Neural cell (in vitro differentiated cells): ENCODE measurements at regions not wholly inside any gene's neighbourhood (a gene's known extent, or its start where the extent isn't known, plus 50 kb on each side); places are given as distances from the start of the nearest gene placed in this dataset.
A peak's percentile ranks its signal among the peaks of the same experiment; 100 is the strongest.

ENCODE experiments used
- H2AFZ ChIP-seq: fragments of 200-600, 300-800 bp; sonication (generic), shearing (Covaris generic); 2 replicates; pipeline ENCODE4 v1.6.0; 2014; ENCODE audit warnings: low read depth, mild to moderate bottlenecking, antibody characterized with exemption, low read length, moderate library complexity
- H3F3A ChIP-seq: fragments of 200-600 bp; shearing (Covaris generic); 2 replicates; pipeline ENCODE4 v1.6.1; 2016; ENCODE audit warnings: mild to moderate bottlenecking, moderate library complexity, mixed read lengths, antibody characterized with exemption, low read length; ENCODE audit not compliant: insufficient read depth, poor library complexity, severe bottlenecking
- H3K27ac ChIP-seq: fragments of 200-600, 300-800 bp; sonication (generic), shearing (Covaris generic); 2 replicates; pipeline ENCODE4 v1.5.1; 2014; ENCODE audit warnings: mild to moderate bottlenecking, low read length, moderate library complexity
- H3K27me3 ChIP-seq: fragments of 300-800, 200-600 bp; sonication (generic), shearing (Covaris generic); 2 replicates; pipeline ENCODE4 v1.6.0; 2014; ENCODE audit warnings: mild to moderate bottlenecking, low read depth, low read length, moderate library complexity; ENCODE audit not compliant: insufficient read depth
- H3K36me3 ChIP-seq: fragments of 300-800, 200-600 bp; sonication (generic), shearing (Covaris generic); 2 replicates; pipeline ENCODE4 v1.5.1; 2014; ENCODE audit warnings: mild to moderate bottlenecking, antibody characterized with exemption, low read length, moderate library complexity; ENCODE audit not compliant: insufficient read depth
- H3K4me2 ChIP-seq: fragments of 300-800, 200-600 bp; sonication (generic), shearing (Covaris generic); 2 replicates; pipeline ENCODE4 v1.6.0; 2014; ENCODE audit warnings: mild to moderate bottlenecking, low read length
- H3K4me3 ChIP-seq: fragments of 300-800, 200-600 bp; sonication (generic), shearing (Covaris generic); 2 replicates; pipeline ENCODE4 v1.5.1; 2014; ENCODE audit warnings: mild to moderate bottlenecking, low read length, moderate library complexity
- H3K79me2 ChIP-seq: fragments of 200-600 bp; shearing (Covaris generic); replicated peaks from 2 replicates; pipeline ENCODE4 v1.6.0; 2014; ENCODE audit warnings: mild to moderate bottlenecking, low read length, moderate library complexity; ENCODE audit not compliant: insufficient read depth
- H3K9ac ChIP-seq: fragments of 300-800, 200-600 bp; sonication (generic), shearing (Covaris generic); 2 replicates; pipeline ENCODE4 v1.6.1; 2016; ENCODE audit warnings: mild to moderate bottlenecking, low read length, mixed read lengths
- H3K9me2 ChIP-seq: fragments of 200-600 bp; shearing (Covaris generic); 2 replicates; pipeline ENCODE4 v1.6.1; 2016; ENCODE audit warnings: mild to moderate bottlenecking, low read length, mixed read lengths; ENCODE audit not compliant: insufficient read depth
- H3K9me3 ChIP-seq: fragments of 200-600, 300-800 bp; sonication (generic), shearing (Covaris generic); 2 replicates; pipeline ENCODE4 v1.6.1; 2016; ENCODE audit warnings: mild to moderate bottlenecking, mixed run types, low read length, moderate library complexity, mixed read lengths
- H4K20me1 ChIP-seq: fragments of 200-600 bp; shearing (Covaris generic); 2 replicates; pipeline ENCODE4 v1.6.1; 2016; ENCODE audit warnings: mild to moderate bottlenecking, mixed run types; ENCODE audit not compliant: insufficient read depth
- CTCF ChIP-seq: fragments of 450-650 bp; IDR thresholded peaks from 2 replicates; pipeline ENCODE4 v1.5.1; 2014; ENCODE audit warnings: antibody characterized with exemption, mild to moderate bottlenecking, moderate library complexity; ENCODE audit not compliant: poor library complexity, severe bottlenecking
- EP300 ChIP-seq: fragments of 450-650 bp; conservative IDR thresholded peaks from 2 replicates; pipeline ENCODE4 v1.6.1; 2014; ENCODE audit warnings: antibody characterized with exemption, mild to moderate bottlenecking, moderate library complexity; ENCODE audit not compliant: poor library complexity, severe bottlenecking
- EZH2 ChIP-seq: fragments of 200-600, 300-800 bp; shearing (Covaris generic), sonication (generic); IDR thresholded peaks from 2 replicates; pipeline ENCODE4 v1.6.1; 2014; ENCODE audit warnings: antibody characterized with exemption, low read length, borderline replicate concordance, mild to moderate bottlenecking; ENCODE audit not compliant: insufficient read depth, poor library complexity, severe bottlenecking
- POLR2AphosphoS5 ChIP-seq: IDR thresholded peaks from 2 replicates; pipeline ENCODE4 v1.6.1; 2012
- RAD21 ChIP-seq: fragments of 450-650 bp; conservative IDR thresholded peaks from 2 replicates; pipeline ENCODE4 v1.6.1; 2014; ENCODE audit warnings: antibody characterized with exemption, mild to moderate bottlenecking, moderate library complexity
- SMC3 ChIP-seq: fragments of 450-650 bp; conservative IDR thresholded peaks from 2 replicates; pipeline ENCODE4 v1.6.1; 2014; ENCODE audit warnings: antibody characterized with exemption, mild to moderate bottlenecking, moderate library complexity; ENCODE audit not compliant: poor library complexity
- TAF1 ChIP-seq: IDR thresholded peaks from 2 replicates; pipeline ENCODE4 v1.6.1; 2012; ENCODE audit warnings: low read depth

GRCh38 chr20:39830903-39831302 lies 858.1 kb downstream of the MAFB start:
- no peaks in the 10 kb centered on the region for H4K20me1 ChIP-seq
- no peak overlapping the region for H3K4me3 ChIP-seq
- H3K36me3 ChIP-seq, result no peaks in the 10 kb centered on the region
- H3K4me2 ChIP-seq, result no peak overlapping the region
- H3K27me3 ChIP-seq, result no peaks in the 10 kb centered on the region
- no peaks in the 10 kb centered on the region for H3F3A ChIP-seq
- no peaks in the 10 kb centered on the region for H3K79me2 ChIP-seq
- no peak overlapping the region for H3K9ac ChIP-seq
- H3K27ac ChIP-seq, result no peak overlapping the region
- no peaks in the 10 kb centered on the region for H3K9me2 ChIP-seq
- H3K9me3 ChIP-seq, result no peaks in the 10 kb centered on the region
- TF ChIP-seq TAF1 (no peak), CTCF (no peak), RAD21 (no peak)
- H2AFZ ChIP-seq, result no peak overlapping the region

GRCh38 chr20:39829661-39830060 lies 859.4 kb downstream of the MAFB start:
- H3K27me3 ChIP-seq, result no peaks in the 10 kb centered on the region
- no peaks in the 10 kb centered on the region for H3K79me2 ChIP-seq
- no peak overlapping the region for H3K4me3 ChIP-seq
- H2AFZ ChIP-seq, result no peak overlapping the region
- H4K20me1 ChIP-seq, result no peaks in the 10 kb centered on the region
- TF ChIP-seq RAD21 (peak; percentile 4), EZH2 (no peak)
- no peaks in the 10 kb centered on the region for H3F3A ChIP-seq
- no peak overlapping the region for H3K9ac ChIP-seq
- no peaks in the 10 kb centered on the region for H3K9me2 ChIP-seq
- no peak overlapping the region for H3K4me2 ChIP-seq
- H3K9me3 ChIP-seq, result no peaks in the 10 kb centered on the region
- no peak overlapping the region for H3K27ac ChIP-seq
- no peaks in the 10 kb centered on the region for H3K36me3 ChIP-seq

- no peak overlapping the region for H3K4me2 ChIP-seq
- TF ChIP-seq EP300 (no peak), TAF1 (no peak), CTCF (peak; percentile 61), RAD21 (peak; percentile 69), SMC3 (peak; percentile 72), POLR2AphosphoS5 (no peak)
- no peak overlapping the region for H2AFZ ChIP-seq
- H3K9me2 ChIP-seq, result no peaks in the 10 kb centered on the region
- no peaks in the 10 kb centered on the region for H3K9me3 ChIP-seq
- no peak overlapping the region for H3K27ac ChIP-seq
- no peaks in the 10 kb centered on the region for H3K79me2 ChIP-seq
- no peaks in the 10 kb centered on the region for H3K36me3 ChIP-seq
- H3K9ac ChIP-seq, result no peak overlapping the region
- no peak overlapping the region for H3K4me3 ChIP-seq
- H3K27me3 ChIP-seq, result no peaks in the 10 kb centered on the region
- H4K20me1 ChIP-seq, result no peaks in the 10 kb centered on the region
- no peaks in the 10 kb centered on the region for H3F3A ChIP-seq
These were observed 859.8 kb downstream of the MAFB start for GRCh38 chr20:39829256-39829655.
